ENCODE measurements at regions not wholly inside any gene's neighbourhood (a gene's known extent, or its start where the extent isn't known, plus 50 kb on each side); places are given as distances from the start of the nearest gene placed in this dataset.
A peak's percentile ranks its signal among the peaks of the same experiment; 100 is the strongest.

DNA sequence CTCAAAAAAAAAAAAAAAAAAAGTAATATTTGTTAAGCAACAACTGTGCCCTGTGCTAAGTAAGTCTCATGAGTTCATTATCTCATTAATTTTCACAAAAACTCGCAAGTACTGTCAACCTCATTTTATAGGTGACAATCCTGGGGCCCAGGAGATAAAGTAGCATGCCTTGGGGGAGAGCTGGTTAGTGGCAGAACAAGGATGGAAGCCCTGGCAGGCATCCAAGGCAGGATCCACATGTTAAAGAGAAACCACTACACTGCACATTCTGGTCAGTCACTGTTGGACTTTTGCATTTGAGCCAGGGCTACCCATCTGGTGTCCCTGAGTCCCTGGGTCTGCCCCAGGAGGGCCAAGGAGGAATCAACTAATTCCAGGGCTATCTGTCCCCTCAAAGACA is 54.6 kb downstream of the ZFP36L2 start:
- peak; percentile 67 for DNase-seq (ENCODE audit: low spot score)

- no peak for DNase-seq (ENCODE audit: low spot score)
These were observed 55.9 kb downstream of the ZFP36L2 start for GRCh38 chr2:43170405-43171105.

GRCh38 chr2:43169987-43170386 is 56.4 kb downstream of the ZFP36L2 start:
- peak; percentile 41 for DNase-seq (ENCODE audit: low spot score)

DNA sequence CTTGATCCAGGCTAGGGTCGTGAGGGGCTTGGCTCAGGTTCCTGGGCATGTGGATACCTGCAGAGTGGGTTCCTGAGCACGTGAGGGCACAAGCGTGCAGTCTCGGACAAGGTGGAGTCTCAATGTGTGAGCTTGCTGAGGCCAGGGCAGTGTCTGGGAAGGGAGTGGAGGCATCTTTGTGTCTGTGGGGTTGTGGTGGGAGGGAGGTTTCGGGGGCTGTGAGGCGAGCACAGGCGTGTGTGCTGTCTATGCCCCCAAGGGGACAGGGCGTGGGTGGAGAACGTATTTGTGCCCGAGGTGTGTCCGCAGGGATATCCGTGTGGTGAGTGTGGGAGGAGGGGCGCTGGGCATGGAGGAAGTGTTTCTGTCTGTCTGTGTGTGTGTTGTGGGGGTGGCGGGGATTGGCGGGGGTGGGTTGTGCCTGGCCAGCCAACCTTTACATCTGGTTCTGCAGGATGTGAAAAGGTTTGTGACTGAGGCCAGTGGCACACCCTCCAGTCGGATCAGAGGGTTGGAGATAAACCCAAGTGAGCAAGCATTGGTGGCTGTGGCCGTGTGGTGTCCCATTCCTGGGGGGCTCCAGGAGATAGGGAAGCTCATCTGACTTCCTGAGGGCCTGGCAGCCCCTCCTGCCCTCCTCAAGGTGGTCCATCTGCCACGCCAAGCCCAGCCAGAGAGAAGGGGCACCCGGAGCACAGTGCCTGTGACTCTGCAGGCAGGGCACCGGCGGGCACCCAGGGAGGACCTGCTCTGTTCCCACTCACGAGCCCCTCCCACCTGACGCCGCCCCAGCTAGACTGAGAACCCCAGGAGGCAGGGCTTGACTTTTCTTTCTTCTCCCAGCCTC is 57.1 kb downstream of the ZFP36L2 start:
- DNase-seq (ENCODE audit: low spot score): peak; percentile 72

DNA sequence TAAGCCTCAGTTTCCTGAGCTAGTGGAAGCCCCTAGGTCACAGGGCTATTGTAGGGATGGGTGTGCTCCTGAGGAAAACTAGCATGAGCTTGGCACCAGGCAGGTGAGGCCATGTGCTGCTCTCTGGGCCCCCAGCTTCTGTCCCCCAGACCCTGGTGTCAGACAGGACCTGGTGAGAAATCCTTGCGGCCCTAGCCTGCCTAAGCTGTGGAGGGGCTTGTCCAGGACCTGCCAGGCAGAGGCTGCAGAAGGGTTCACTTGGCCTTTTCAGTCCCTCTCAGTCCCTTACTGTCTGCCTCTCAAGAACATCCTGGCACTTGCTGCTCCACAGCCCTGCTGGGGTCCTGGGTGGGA is 58.4 kb downstream of the ZFP36L2 start:
- no peak for DNase-seq (ENCODE audit: low spot score)

GRCh38 chr2:43165378-43166069 is 60.9 kb downstream of the ZFP36L2 start:
- DNase-seq (ENCODE audit: low spot score): no peak

DNA sequence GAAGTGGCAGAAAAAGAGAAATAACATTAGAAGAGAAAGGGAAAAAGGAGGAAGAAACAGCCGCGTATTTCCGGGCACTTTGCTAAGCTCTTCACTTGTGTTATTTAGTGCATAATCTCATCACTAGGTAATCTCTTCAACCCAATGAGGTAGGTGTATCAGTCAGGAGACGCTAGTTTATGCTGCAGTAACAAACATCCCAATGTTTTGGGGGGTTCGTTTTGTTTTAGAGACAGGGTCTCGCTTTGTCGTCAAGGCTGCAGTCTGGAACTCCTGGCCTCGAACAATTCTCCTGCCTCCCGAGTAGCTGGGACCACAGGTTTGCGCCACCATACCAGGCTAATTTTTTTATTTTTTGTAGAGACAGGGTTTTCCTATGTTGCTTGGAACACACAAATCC is 61.7 kb downstream of the ZFP36L2 start:
- DNase-seq (ENCODE audit: low spot score): no peak

DNA sequence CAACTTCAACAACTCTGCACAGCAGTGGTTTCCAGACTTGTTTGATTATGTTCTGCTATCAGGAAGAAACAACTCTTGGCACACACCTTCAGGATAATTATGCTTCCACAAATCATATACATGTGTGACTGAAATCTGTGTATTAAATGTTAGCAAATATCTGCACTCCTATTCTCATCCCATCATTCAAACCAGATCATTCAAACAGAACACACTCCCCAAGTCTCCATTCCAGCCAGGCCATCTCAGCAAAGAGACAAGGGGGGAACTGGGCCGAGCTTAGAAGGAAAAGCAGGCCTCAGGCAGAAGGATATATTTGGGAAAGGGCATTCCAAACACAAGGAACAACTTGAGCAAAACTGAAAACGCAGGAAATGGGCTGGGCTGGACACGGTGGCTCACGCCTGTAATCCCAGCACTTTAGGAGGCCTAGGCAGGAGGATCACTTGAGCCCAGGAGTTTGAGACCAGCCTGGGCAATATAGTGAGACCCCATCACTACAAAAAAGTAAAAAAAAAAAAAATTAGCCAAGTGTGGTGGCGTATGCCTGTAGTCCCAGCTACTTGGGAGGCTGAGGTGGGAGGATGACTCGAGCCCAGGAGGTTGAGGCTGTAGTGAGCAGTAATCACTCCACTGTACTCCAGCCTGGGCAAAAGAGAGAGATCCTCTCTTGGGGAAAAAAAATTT is 62.7 kb downstream of the ZFP36L2 start:
- DNase-seq (ENCODE audit: low spot score): no peak

DNA sequence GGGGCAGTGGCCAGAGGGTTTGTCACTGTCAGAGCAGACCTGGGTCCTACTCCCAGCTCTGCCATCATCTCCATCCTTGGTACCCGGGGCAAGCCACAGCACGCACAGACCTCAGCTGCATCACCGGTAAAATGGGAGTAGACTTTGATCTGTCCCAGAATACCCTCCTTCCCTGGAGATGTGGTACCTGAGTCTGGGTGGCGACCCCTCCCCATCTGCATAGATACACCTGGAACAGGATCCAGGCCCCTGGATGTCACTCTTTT is 64.0 kb downstream of the ZFP36L2 start:
- DNase-seq (ENCODE audit: low spot score): no peak

GRCh38 chr2:43161650-43162510 is 64.5 kb downstream of the ZFP36L2 start:
- peak; percentile 43 for DNase-seq (ENCODE audit: low spot score)

- DNase-seq (ENCODE audit: low spot score): peak; percentile 52
These were observed 65.6 kb downstream of the ZFP36L2 start for GRCh38 chr2:43160778-43161177.

DNA sequence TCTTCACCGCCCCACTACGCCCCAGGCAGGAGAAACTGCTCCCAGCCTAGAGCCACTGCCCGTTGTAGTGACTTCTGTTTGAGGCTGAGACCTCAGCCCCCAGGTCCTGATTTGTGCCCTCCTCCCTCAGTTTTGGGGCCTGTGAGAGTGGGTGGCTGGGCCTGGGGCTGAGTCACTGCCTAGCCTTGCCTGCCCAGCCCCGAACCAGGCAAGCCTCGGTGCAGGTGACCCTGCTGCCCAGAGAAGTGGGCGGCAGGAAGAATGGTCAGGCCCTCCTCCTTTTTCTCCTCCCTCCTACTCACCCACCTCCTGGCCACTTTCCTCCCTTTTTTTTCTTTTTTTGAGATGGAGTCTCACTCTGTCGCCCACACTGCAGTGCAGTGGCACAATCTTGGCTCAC is 66.6 kb downstream of the ZFP36L2 start:
- DNase-seq (ENCODE audit: low spot score): no peak

DNA sequence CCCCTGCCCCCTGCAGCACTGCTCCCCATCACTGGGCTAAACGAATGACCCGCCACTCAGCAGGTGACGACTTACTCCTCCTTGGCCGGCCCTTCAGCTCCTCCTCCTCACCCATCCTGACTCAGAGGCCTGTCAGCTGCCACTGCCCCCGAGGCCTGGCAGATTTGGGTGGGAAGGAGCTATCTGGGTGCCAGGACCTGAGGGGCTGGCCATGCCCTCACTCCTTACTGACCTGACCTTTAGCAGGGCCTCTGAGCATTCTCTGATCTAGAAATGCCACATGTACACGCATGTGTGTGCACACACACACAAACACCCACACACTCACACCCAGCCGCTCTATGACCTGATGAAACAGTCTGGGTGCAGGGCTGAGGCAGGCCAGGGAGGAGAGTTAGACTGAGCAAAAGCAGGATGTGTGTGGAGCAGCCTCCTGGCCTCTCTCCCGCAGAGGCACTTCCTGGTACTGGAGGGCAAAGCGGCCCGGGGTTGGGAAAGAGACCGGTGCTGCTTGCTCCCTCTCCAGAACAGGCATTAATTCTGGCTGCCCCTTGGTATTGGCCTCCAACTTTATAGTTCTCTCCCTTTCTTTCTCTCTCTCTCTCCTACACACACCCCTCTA is 68.0 kb downstream of the ZFP36L2 start:
- peak; percentile 79 for DNase-seq (ENCODE audit: low spot score)

GRCh38 chr2:43157506-43158246 is 68.7 kb downstream of the ZFP36L2 start:
- no peak for DNase-seq (ENCODE audit: low spot score)

DNA sequence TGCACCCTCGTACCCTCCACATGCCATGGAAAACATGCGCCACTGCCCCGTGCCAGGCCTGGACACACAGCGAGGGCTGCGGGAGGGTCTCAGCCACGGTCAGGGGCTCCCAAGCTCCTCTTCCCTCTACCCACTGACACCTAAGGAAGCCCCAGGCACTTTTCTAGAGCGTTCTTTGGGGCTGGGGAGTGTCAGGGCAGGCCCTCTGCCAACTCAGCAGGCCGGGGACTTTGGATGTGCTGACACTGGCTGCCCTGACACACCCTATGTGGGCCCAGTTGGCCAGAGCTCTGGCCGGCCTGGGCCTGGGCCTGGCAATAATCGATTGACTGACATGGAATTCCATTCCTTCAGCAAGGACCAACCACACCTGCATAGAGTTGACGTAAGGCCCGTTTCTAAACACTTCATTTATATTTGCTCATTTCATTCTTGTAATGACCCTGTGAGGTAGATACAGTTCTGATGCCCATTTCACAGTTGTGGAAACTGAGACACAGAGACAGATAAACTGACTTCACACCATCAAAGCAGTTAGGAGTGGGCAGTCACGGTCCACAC is 70.5 kb downstream of the ZFP36L2 start:
- peak; percentile 90 for DNase-seq (ENCODE audit: low spot score)

GRCh38 chr2:43154685-43155084 is 71.7 kb downstream of the ZFP36L2 start:
- peak; percentile 63 for DNase-seq (ENCODE audit: low spot score)

GRCh38 chr2:43152741-43153647 is 73.4 kb downstream of the ZFP36L2 start:
- DNase-seq (ENCODE audit: low spot score): no peak

GRCh38 chr2:43152186-43152585 is 74.2 kb downstream of the ZFP36L2 start:
- no peak for DNase-seq (ENCODE audit: low spot score)

Measured in mucosa of gallbladder (tissue), 1 donor.